OCI-LY7 (cell line): ENCODE measurements at regions not wholly inside any gene's neighbourhood (a gene's known extent, or its start where the extent isn't known, plus 50 kb on each side); places are given as distances from the start of the nearest gene placed in this dataset.

Source experiments
- BruUV-seq: library from RNA; stranded (reverse); fragments of 400-500 nt; replicated peaks from 2 replicates; lab custom pipeline; 2021; lab: Mats Ljungman, UMichigan
- CTCF ChIA-PET: fragments of 300-600 bp; sonication (Branson Sonifier 250); formaldehyde crosslinking; loops from one replicate; lab custom pipeline; 2022; ENCODE audit warnings: antibody characterized with exemption; ENCODE audit not compliant: unreplicated experiment; lab: Charles Lee
- POLR2A ChIA-PET: fragments of 300-600 bp; sonication (Branson Sonifier 250); formaldehyde crosslinking; loops from one replicate; lab custom pipeline; 2022; ENCODE audit warnings: antibody characterized with exemption; lab: Charles Lee
- DNase-seq: peaks from one replicate; pipeline ENCODE4 v3.0.0-alpha.2; 2015; ENCODE audit warnings: low spot score
- H2AFZ ChIP-seq: fragments of 200-600 bp; sonication (generic), shearing (Covaris generic); 2 replicates; pipeline ENCODE4 v1.6.1; 2014; ENCODE audit warnings: mild to moderate bottlenecking, antibody characterized with exemption, low read length, moderate library complexity
- H3K27ac ChIP-seq: fragments of 200-600 bp; sonication (generic); 2 replicates; pipeline ENCODE4 v1.5.1; 2014; ENCODE audit warnings: mixed run types, low read depth, mild to moderate bottlenecking, moderate library complexity, low read length, inconsistent platforms; ENCODE audit not compliant: poor library complexity, severe bottlenecking
- H3K36me3 ChIP-seq: fragments of 200-600 bp; sonication (generic); 2 replicates; pipeline ENCODE4 v1.6.1; 2014; ENCODE audit warnings: mild to moderate bottlenecking, antibody characterized with exemption, low read length, moderate library complexity, mixed read lengths; ENCODE audit not compliant: insufficient read depth
- H3K4me1 ChIP-seq: fragments of 200-600 bp; sonication (generic); 2 replicates; pipeline ENCODE4 v1.5.1; 2014; ENCODE audit warnings: mild to moderate bottlenecking, low read length; ENCODE audit not compliant: insufficient read depth, poor library complexity, severe bottlenecking
- H3K4me2 ChIP-seq: fragments of 200-600 bp; sonication (generic); 2 replicates; pipeline ENCODE4 v1.6.1; 2014; ENCODE audit warnings: mild to moderate bottlenecking, low read length
- H3K4me3 ChIP-seq: fragments of 200-600 bp; sonication (generic); 2 replicates; pipeline ENCODE4 v1.5.1; 2014; ENCODE audit warnings: mild to moderate bottlenecking, low read depth, low read length; ENCODE audit not compliant: poor library complexity, severe bottlenecking
- H3K79me2 ChIP-seq: fragments of 200-600 bp; sonication (generic); 2 replicates; pipeline ENCODE4 v1.6.1; 2016; ENCODE audit warnings: low read depth, mild to moderate bottlenecking, low read length, moderate library complexity, mixed read lengths; ENCODE audit not compliant: insufficient read depth
- H3K9me2 ChIP-seq: fragments of 200-600 bp; sonication (generic); 2 replicates; pipeline ENCODE4 v1.6.1; 2016; ENCODE audit warnings: mild to moderate bottlenecking, low read length, mixed read lengths; ENCODE audit not compliant: insufficient read depth
- H3K9me3 ChIP-seq: fragments of 200-600 bp; sonication (generic); 2 replicates; pipeline ENCODE4 v1.6.1; 2014; ENCODE audit warnings: mild to moderate bottlenecking, mixed run types, low read length, mixed read lengths
- H4K20me1 ChIP-seq: fragments of 200-600 bp; sonication (generic); 2 replicates; pipeline ENCODE4 v1.6.1; 2014; ENCODE audit warnings: mild to moderate bottlenecking, antibody characterized with exemption, low read length, moderate library complexity, mixed read lengths; ENCODE audit not compliant: insufficient read depth
- EZH2phosphoT487 ChIP-seq: fragments of 200-600 bp; sonication (generic); IDR thresholded peaks from 2 replicates; pipeline ENCODE4 v1.6.1; 2018; ENCODE audit warnings: low read depth, borderline replicate concordance, mild to moderate bottlenecking, mixed run types, antibody characterized with exemption, low read length, moderate library complexity, mixed read lengths
- intact Hi-C: fragments of 100-400 bp; cut with micrococcal nuclease; formaldehyde crosslinking; loops from one replicate; pipeline ENCODE4 v1.10.0; 2022; ENCODE audit not compliant: unreplicated experiment
- TF ChIP-seq, protein P1 (sequence below): fragments of 200-600 bp; sonication (generic); conservative IDR thresholded peaks from 2 replicates; pipeline ENCODE4 v1.5.1; 2014; ENCODE audit warnings: mild to moderate bottlenecking, antibody characterized with exemption, low read length, moderate library complexity, mixed read lengths

DNA sequence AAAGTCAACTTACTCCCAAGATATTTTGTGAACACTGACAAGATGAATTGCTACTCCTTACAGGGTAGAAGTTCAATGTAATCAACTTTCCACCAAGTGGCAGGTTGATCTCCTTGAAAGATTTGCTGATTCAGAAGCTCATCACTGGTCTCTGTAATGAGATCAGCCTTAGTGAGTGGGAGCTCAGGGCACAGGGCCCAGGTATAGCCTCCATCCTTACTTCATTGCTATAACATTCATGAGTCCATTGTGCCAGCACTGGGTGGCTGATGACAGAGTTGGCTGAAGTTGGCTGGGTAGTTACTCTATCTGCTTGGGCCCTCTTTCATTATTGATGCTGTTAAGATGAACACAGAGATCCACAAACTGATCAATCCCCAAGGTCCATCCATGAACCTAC lies 379.0 kb downstream of the IRS1 start:
- Histone ChIP-seq H3K27ac (no peak overlapping the region), H3K9me3 (no peaks in the 10 kb centered on the region), H4K20me1 (no peaks in the 10 kb centered on the region), H3K79me2 (no peaks in the 10 kb centered on the region), H3K4me3 (no peak overlapping the region), H3K9me2 (no peaks in the 10 kb centered on the region), H3K36me3 (no peaks in the 10 kb centered on the region), H3K4me1 (no peaks in the 10 kb centered on the region), H2AFZ (no peak overlapping the region), H3K4me2 (no peak overlapping the region)
- intact Hi-C loops: no loop called here
- DNase-seq: no peak
- ChIA-PET CTCF (no interaction called here), POLR2A (no interaction called here)
- no peak for TF ChIP-seq EZH2phosphoT487
- no TSS peak for BruUV-seq

DNA sequence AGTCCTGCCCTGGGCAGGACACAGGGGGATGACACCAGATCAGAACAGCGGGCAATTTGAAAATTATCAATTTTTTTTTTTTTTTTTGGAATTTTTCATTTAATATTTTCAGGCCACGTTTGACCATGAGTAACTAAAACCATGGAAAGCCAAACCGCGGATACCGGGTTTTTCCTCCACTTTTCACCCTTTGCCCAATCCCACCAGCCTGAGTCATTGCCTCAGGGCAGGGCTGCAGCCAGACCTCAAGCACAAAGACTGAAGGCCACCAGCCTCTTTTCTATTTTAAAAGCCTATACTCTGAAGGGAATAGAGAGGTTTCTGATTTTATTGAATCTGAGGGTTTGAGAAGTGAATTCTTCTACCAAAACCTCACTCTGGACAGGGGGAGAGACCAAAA lies 381.1 kb downstream of the IRS1 start:
- no peaks in the 10 kb centered on the region for H3K36me3 ChIP-seq
- no peaks in the 10 kb centered on the region for H3K9me2 ChIP-seq
- DNase-seq: no peak
- no peaks in the 10 kb centered on the region for H3K79me2 ChIP-seq
- H3K4me1 ChIP-seq: no peaks in the 10 kb centered on the region
- no peak overlapping the region for H2AFZ ChIP-seq
- H3K4me3 ChIP-seq: no peak overlapping the region
- no TSS peak for BruUV-seq
- H3K4me2 ChIP-seq: no peak overlapping the region
- ChIA-PET CTCF (no interaction called here), POLR2A (no interaction called here)
- H3K27ac ChIP-seq: no peak overlapping the region
- no peak for TF ChIP-seq EZH2phosphoT487
- TF ChIP-seq, protein P1, sequence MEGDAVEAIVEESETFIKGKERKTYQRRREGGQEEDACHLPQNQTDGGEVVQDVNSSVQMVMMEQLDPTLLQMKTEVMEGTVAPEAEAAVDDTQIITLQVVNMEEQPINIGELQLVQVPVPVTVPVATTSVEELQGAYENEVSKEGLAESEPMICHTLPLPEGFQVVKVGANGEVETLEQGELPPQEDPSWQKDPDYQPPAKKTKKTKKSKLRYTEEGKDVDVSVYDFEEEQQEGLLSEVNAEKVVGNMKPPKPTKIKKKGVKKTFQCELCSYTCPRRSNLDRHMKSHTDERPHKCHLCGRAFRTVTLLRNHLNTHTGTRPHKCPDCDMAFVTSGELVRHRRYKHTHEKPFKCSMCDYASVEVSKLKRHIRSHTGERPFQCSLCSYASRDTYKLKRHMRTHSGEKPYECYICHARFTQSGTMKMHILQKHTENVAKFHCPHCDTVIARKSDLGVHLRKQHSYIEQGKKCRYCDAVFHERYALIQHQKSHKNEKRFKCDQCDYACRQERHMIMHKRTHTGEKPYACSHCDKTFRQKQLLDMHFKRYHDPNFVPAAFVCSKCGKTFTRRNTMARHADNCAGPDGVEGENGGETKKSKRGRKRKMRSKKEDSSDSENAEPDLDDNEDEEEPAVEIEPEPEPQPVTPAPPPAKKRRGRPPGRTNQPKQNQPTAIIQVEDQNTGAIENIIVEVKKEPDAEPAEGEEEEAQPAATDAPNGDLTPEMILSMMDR: no peak
- intact Hi-C loops: no loop called here
- no peaks in the 10 kb centered on the region for H3K9me3 ChIP-seq
- H4K20me1 ChIP-seq: no peaks in the 10 kb centered on the region

DNA sequence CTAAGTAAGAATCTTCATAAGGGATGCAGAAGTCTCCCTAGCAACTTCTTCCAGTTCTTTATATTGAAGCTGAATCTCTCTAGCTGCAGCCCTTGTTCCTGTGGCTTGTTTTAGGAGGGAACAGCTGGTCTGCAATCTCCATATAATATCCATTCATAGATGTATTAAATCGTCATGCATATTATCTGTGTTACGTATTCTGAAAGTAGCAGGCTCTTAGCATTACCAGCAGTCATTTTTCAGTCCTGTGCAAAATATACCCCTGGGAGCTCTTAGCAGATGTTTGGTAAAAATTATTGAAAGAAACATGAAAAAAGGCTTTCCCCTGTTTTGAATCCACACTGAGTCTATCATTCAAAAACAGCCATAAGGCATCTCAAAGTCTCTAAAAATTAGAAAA lies 385.3 kb downstream of the IRS1 start:
- no peaks in the 10 kb centered on the region for H3K79me2 ChIP-seq
- no peaks in the 10 kb centered on the region for H4K20me1 ChIP-seq
- H3K4me3 ChIP-seq: no peak overlapping the region
- no peaks in the 10 kb centered on the region for H3K4me1 ChIP-seq
- intact Hi-C loops: no loop called here
- H3K4me2 ChIP-seq: no peak overlapping the region
- H3K9me2 ChIP-seq: no peaks in the 10 kb centered on the region
- H2AFZ ChIP-seq: no peak overlapping the region
- DNase-seq: no peak
- no peaks in the 10 kb centered on the region for H3K9me3 ChIP-seq
- TF ChIP-seq, protein P1: no peak
- TF ChIP-seq EZH2phosphoT487: no peak
- POLR2A ChIA-PET: interaction anchor here (0.6 to 0.9 kb wide), 2 partner anchors 18 to 21 kb away, joined by 3 read pairs; no protein-coding TSS in a partner anchor
- CTCF ChIA-PET: no interaction called here
- H3K36me3 ChIP-seq: no peaks in the 10 kb centered on the region
- no peak overlapping the region for H3K27ac ChIP-seq
- BruUV-seq: no TSS peak
